ENCODE measurements at regions not wholly inside any gene's neighbourhood (a gene's known extent, or its start where the extent isn't known, plus 50 kb on each side); places are given as distances from the start of the nearest gene placed in this dataset.

- no peak overlapping the region for H3K4me3 ChIP-seq (ENCODE audit: low read depth, low read length)
- ChIA-PET CTCF (interaction anchor here (1.5 kb wide), 1 partner anchor 12 kb away, joined by 3 read pairs; no protein-coding TSS in a partner anchor), POLR2A (no interaction called here)
- TF ChIP-seq CTCF (IDR thresholded peaks at IDR 0.05; ENCODE audit: insufficient read depth, low read length, missing control alignments), result no peak
- no peak for DNase-seq (ENCODE audit: low read depth, low spot score)
Observed at GRCh38 chr1:221016751-221017150, 137.5 kb downstream of the HLX start.

- no peak for DNase-seq (ENCODE audit: low read depth, low spot score)
- POLR2A ChIA-PET, result no interaction called here
- H3K4me3 ChIP-seq (ENCODE audit: low read depth, low read length), result no peak overlapping the region
- no peak for TF ChIP-seq CTCF (IDR thresholded peaks at IDR 0.05; ENCODE audit: insufficient read depth, low read length, missing control alignments)
- CTCF ChIA-PET, result no interaction called here
Observed at GRCh38 chr1:221018414-221018813, 139.2 kb downstream of the HLX start.

GRCh38 chr1:221022331-221022730 lies 143.1 kb downstream of the HLX start:
- DNase-seq (ENCODE audit: low read depth, low spot score), result no peak
- ChIA-PET CTCF (interaction anchor here (1.6 kb wide), 1 partner anchor 32 kb away, joined by 3 read pairs; no protein-coding TSS in a partner anchor), POLR2A (no interaction called here)
- no peak overlapping the region for H3K4me3 ChIP-seq (ENCODE audit: low read depth, low read length)
- TF ChIP-seq CTCF (IDR thresholded peaks at IDR 0.05; ENCODE audit: insufficient read depth, low read length, missing control alignments), result no peak

- TF ChIP-seq CTCF (IDR thresholded peaks at IDR 0.05; ENCODE audit: insufficient read depth, low read length, missing control alignments), result no peak
- no peak for DNase-seq (ENCODE audit: low read depth, low spot score)
- no peak overlapping the region for H3K4me3 ChIP-seq (ENCODE audit: low read depth, low read length)
- POLR2A ChIA-PET, result no interaction called here
- CTCF ChIA-PET, result interaction anchor here (1.0 kb wide), 1 partner anchor 10 kb away, joined by 3 read pairs; no protein-coding TSS in a partner anchor
Observed at GRCh38 chr1:221023482-221023881, 144.2 kb downstream of the HLX start.

GRCh38 chr1:221025501-221025900 lies 146.3 kb downstream of the HLX start:
- H3K4me3 ChIP-seq (ENCODE audit: low read depth, low read length), result no peak overlapping the region
- POLR2A ChIA-PET, result no interaction called here
- TF ChIP-seq CTCF (IDR thresholded peaks at IDR 0.05; ENCODE audit: insufficient read depth, low read length, missing control alignments), result no peak
- CTCF ChIA-PET, result no interaction called here
- no peak for DNase-seq (ENCODE audit: low read depth, low spot score)

GRCh38 chr1:221025956-221026355 lies 146.7 kb downstream of the HLX start:
- H3K4me3 ChIP-seq (ENCODE audit: low read depth, low read length), result no peak overlapping the region
- DNase-seq (ENCODE audit: low read depth, low spot score), result no peak
- ChIA-PET CTCF (no interaction called here), POLR2A (no interaction called here)
- no peak for TF ChIP-seq CTCF (IDR thresholded peaks at IDR 0.05; ENCODE audit: insufficient read depth, low read length, missing control alignments)

Data from AG04449 (cell line).